Right ventricle myocardium inferior (tissue), 1 donor: ENCODE measurements at regions not wholly inside any gene's neighbourhood (a gene's known extent, or its start where the extent isn't known, plus 50 kb on each side); places are given as distances from the start of the nearest gene placed in this dataset.
A peak's percentile ranks its signal among the peaks of the same experiment; 100 is the strongest.

Experiments
- ATAC-seq: fragments of 200-7000 bp; cut with Tn5 transposase; one replicate; pipeline ENCODE4 v1.9.1; 2020; ENCODE audit warnings: mild to moderate bottlenecking, moderate library complexity
- DNase-seq: peaks from one replicate; pipeline ENCODE4 v3.0.0; 2021; ENCODE audit errors: missing footprints
- intact Hi-C: fragments of 100-400 bp; cut with DNase I; formaldehyde crosslinking; loops from one replicate; pipeline ENCODE4 v1.11.0; 2022
- donor health status: DM: no; HTN: yes; CAD: no; lungs with severe emphysema.

- intact Hi-C loops: no loop called here
- DNase-seq (no peak), ATAC-seq (no peak)
These were observed 449.9 kb downstream of the DHX35 start for GRCh38 chr20:39412091-39412490.

- DNase-seq: no peak
- no peak for ATAC-seq
- intact Hi-C loops: no loop called here
These were observed 437.3 kb downstream of the DHX35 start for GRCh38 chr20:39399463-39399862.

GRCh38 chr20:39398656-39399055 is 436.5 kb downstream of the DHX35 start:
- intact Hi-C loops: no loop called here
- DNase-seq: no peak
- ATAC-seq: no peak

GRCh38 chr20:39397646-39398045 is 435.5 kb downstream of the DHX35 start:
- no peak for DNase-seq
- intact Hi-C loops: no loop called here
- ATAC-seq: no peak

- ATAC-seq (no peak), DNase-seq (no peak)
- intact Hi-C loops: no loop called here
These were observed 433.5 kb downstream of the DHX35 start for GRCh38 chr20:39395478-39396291.

GRCh38 chr20:39394461-39394860 is 432.3 kb downstream of the DHX35 start:
- intact Hi-C loops: no loop called here
- DNase-seq: no peak
- ATAC-seq: no peak

GRCh38 chr20:39390186-39390585 is 428.0 kb downstream of the DHX35 start:
- ATAC-seq (no peak), DNase-seq (no peak)
- intact Hi-C loops: no loop called here

- intact Hi-C loops: no loop called here
- DNase-seq (no peak), ATAC-seq (no peak)
These were observed 419.5 kb downstream of the DHX35 start for GRCh38 chr20:39381595-39381994.

GRCh38 chr20:39378776-39379175 is 416.6 kb downstream of the DHX35 start:
- DNase-seq (no peak), ATAC-seq (peak; percentile 92)
- intact Hi-C loops: no loop called here

- intact Hi-C loops: no loop called here
These were observed 414.6 kb downstream of the DHX35 start for GRCh38 chr20:39376788-39377187.

GRCh38 chr20:39364320-39364719 is 402.2 kb downstream of the DHX35 start:
- no peak for ATAC-seq
- intact Hi-C loops: no loop called here

More at GRCh38 chr20:39376788-39377187, 414.6 kb downstream of the DHX35 start:
- no peak for DNase-seq
- no peak for ATAC-seq

GRCh38 chr20:39359981-39360620 is 398.0 kb downstream of the DHX35 start:
- intact Hi-C loops: no loop called here
- DNase-seq: no peak
- ATAC-seq: no peak

More at GRCh38 chr20:39364320-39364719, 402.2 kb downstream of the DHX35 start:
- no peak for DNase-seq

GRCh38 chr20:39358052-39358451 is 395.9 kb downstream of the DHX35 start:
- ATAC-seq (peak; percentile 71), DNase-seq (no peak)
- intact Hi-C loops: no loop called here

GRCh38 chr20:39356908-39357307 is 394.8 kb downstream of the DHX35 start:
- intact Hi-C loops: no loop called here
- ATAC-seq (peak; percentile 42), DNase-seq (no peak)

- ATAC-seq (no peak), DNase-seq (no peak)
- intact Hi-C loops: no loop called here
These were observed 387.1 kb downstream of the DHX35 start for GRCh38 chr20:39349240-39349639.

GRCh38 chr20:39347626-39348025 is 385.5 kb downstream of the DHX35 start:
- DNase-seq (no peak), ATAC-seq (no peak)
- intact Hi-C loops: no loop called here

- ATAC-seq (no peak), DNase-seq (no peak)
- intact Hi-C loops: no loop called here
These were observed 380.3 kb downstream of the DHX35 start for GRCh38 chr20:39342463-39342862.

GRCh38 chr20:39338469-39339376 is 376.6 kb downstream of the DHX35 start:
- intact Hi-C loops: no loop called here
- ATAC-seq (peak; percentile 83), DNase-seq (no peak)

- no peak for ATAC-seq
- intact Hi-C loops: no loop called here
These were observed 371.1 kb downstream of the DHX35 start for GRCh38 chr20:39333211-39333610.

More at GRCh38 chr20:39333211-39333610, 371.1 kb downstream of the DHX35 start:
- DNase-seq: no peak
